ENCODE measurements at regions not wholly inside any gene's neighbourhood (a gene's known extent, or its start where the extent isn't known, plus 50 kb on each side); places are given as distances from the start of the nearest gene placed in this dataset.

GRCh38 chr7:41052736-41053135, 650.2 kb downstream of the INHBA start:
- TF ChIP-seq CTCF (conservative IDR thresholded peaks at IDR 0.05; ENCODE audit: control insufficient read depth, insufficient read depth, low read depth, low read length), result no peak
- no peak overlapping the region for H3K4me3 ChIP-seq (ENCODE audit: control insufficient read depth, low read depth, low read length)
- DNase-seq (ENCODE audit: low read depth), result no peak

- no peak for TF ChIP-seq CTCF (conservative IDR thresholded peaks at IDR 0.05; ENCODE audit: control insufficient read depth, insufficient read depth, low read depth, low read length)
- DNase-seq (ENCODE audit: low read depth), result no peak
Observed at GRCh38 chr7:41052201-41052600, 650.7 kb downstream of the INHBA start.

GRCh38 chr7:41051535-41051934, 651.4 kb downstream of the INHBA start:
- no peak overlapping the region for H3K4me3 ChIP-seq (ENCODE audit: control insufficient read depth, low read depth, low read length)
- DNase-seq (ENCODE audit: low read depth), result no peak
- TF ChIP-seq CTCF (conservative IDR thresholded peaks at IDR 0.05; ENCODE audit: control insufficient read depth, insufficient read depth, low read depth, low read length), result no peak

More at GRCh38 chr7:41052201-41052600, 650.7 kb downstream of the INHBA start:
- H3K4me3 ChIP-seq (ENCODE audit: control insufficient read depth, low read depth, low read length), result no peak overlapping the region

- H3K4me3 ChIP-seq (ENCODE audit: control insufficient read depth, low read depth, low read length), result no peak overlapping the region
- DNase-seq (ENCODE audit: low read depth), result no peak
- TF ChIP-seq CTCF (conservative IDR thresholded peaks at IDR 0.05; ENCODE audit: control insufficient read depth, insufficient read depth, low read depth, low read length), result no peak
Observed at GRCh38 chr7:41051062-41051461, 651.8 kb downstream of the INHBA start.

GRCh38 chr7:41048771-41049170, 654.1 kb downstream of the INHBA start:
- no peak for DNase-seq (ENCODE audit: low read depth)
- TF ChIP-seq CTCF (conservative IDR thresholded peaks at IDR 0.05; ENCODE audit: control insufficient read depth, insufficient read depth, low read depth, low read length), result no peak
- no peak overlapping the region for H3K4me3 ChIP-seq (ENCODE audit: control insufficient read depth, low read depth, low read length)

GRCh38 chr7:41047789-41048191, 655.1 kb downstream of the INHBA start:
- H3K4me3 ChIP-seq (ENCODE audit: control insufficient read depth, low read depth, low read length), result no peak overlapping the region
- TF ChIP-seq CTCF (conservative IDR thresholded peaks at IDR 0.05; ENCODE audit: control insufficient read depth, insufficient read depth, low read depth, low read length), result no peak
- peak; percentile 87 for DNase-seq (ENCODE audit: low read depth)

- no peak overlapping the region for H3K4me3 ChIP-seq (ENCODE audit: control insufficient read depth, low read depth, low read length)
- TF ChIP-seq CTCF (conservative IDR thresholded peaks at IDR 0.05; ENCODE audit: control insufficient read depth, insufficient read depth, low read depth, low read length), result no peak
- DNase-seq (ENCODE audit: low read depth), result no peak
Observed at GRCh38 chr7:41047211-41047610, 655.7 kb downstream of the INHBA start.

Measured in fibroblast of mammary gland (primary cell).